ENCODE measurements at regions not wholly inside any gene's neighbourhood (a gene's known extent, or its start where the extent isn't known, plus 50 kb on each side); places are given as distances from the start of the nearest gene placed in this dataset.

- no peak for TF ChIP-seq POLR2A (IDR thresholded peaks at IDR 0.05)
- TF ChIP-seq, protein P1, sequence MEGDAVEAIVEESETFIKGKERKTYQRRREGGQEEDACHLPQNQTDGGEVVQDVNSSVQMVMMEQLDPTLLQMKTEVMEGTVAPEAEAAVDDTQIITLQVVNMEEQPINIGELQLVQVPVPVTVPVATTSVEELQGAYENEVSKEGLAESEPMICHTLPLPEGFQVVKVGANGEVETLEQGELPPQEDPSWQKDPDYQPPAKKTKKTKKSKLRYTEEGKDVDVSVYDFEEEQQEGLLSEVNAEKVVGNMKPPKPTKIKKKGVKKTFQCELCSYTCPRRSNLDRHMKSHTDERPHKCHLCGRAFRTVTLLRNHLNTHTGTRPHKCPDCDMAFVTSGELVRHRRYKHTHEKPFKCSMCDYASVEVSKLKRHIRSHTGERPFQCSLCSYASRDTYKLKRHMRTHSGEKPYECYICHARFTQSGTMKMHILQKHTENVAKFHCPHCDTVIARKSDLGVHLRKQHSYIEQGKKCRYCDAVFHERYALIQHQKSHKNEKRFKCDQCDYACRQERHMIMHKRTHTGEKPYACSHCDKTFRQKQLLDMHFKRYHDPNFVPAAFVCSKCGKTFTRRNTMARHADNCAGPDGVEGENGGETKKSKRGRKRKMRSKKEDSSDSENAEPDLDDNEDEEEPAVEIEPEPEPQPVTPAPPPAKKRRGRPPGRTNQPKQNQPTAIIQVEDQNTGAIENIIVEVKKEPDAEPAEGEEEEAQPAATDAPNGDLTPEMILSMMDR (IDR thresholded peaks at IDR 0.05) = no peak
Observed at GRCh38 chr11:95512177-95512576, 277.4 kb downstream of the FAM76B start.

All from Peyer's patch (tissue), 4 donors.